ENCODE measurements at regions not wholly inside any gene's neighbourhood (a gene's known extent, or its start where the extent isn't known, plus 50 kb on each side); places are given as distances from the start of the nearest gene placed in this dataset.

DNA sequence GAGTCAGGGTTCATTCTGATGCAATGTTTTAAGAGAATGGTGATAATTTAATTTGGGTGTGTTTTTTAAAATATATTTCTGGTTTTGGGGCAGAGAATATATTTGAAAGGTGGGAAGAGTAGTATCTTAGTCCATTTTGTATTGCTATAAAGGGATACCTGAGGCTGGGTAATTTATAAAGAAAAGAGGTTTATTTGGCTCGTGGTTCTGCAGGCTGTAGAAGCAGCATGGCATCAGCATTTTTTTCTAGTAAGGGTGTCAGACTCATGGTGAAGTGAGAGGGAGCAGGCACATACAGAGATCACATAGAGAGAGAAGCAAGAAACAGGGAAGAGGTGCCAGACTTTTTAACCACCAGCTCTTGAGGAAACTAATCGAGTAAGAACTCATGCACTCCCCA lies 152.7 kb downstream of the SHOX2 start:
- TF ChIP-seq RFX5 (IDR thresholded peaks at IDR 0.05) = no peak
- TF ChIP-seq, protein P1, sequence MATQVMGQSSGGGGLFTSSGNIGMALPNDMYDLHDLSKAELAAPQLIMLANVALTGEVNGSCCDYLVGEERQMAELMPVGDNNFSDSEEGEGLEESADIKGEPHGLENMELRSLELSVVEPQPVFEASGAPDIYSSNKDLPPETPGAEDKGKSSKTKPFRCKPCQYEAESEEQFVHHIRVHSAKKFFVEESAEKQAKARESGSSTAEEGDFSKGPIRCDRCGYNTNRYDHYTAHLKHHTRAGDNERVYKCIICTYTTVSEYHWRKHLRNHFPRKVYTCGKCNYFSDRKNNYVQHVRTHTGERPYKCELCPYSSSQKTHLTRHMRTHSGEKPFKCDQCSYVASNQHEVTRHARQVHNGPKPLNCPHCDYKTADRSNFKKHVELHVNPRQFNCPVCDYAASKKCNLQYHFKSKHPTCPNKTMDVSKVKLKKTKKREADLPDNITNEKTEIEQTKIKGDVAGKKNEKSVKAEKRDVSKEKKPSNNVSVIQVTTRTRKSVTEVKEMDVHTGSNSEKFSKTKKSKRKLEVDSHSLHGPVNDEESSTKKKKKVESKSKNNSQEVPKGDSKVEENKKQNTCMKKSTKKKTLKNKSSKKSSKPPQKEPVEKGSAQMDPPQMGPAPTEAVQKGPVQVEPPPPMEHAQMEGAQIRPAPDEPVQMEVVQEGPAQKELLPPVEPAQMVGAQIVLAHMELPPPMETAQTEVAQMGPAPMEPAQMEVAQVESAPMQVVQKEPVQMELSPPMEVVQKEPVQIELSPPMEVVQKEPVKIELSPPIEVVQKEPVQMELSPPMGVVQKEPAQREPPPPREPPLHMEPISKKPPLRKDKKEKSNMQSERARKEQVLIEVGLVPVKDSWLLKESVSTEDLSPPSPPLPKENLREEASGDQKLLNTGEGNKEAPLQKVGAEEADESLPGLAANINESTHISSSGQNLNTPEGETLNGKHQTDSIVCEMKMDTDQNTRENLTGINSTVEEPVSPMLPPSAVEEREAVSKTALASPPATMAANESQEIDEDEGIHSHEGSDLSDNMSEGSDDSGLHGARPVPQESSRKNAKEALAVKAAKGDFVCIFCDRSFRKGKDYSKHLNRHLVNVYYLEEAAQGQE (IDR thresholded peaks at IDR 0.05) = no peak
- no peak for TF ChIP-seq CTCF (IDR thresholded peaks at IDR 0.05)
- TF ChIP-seq EP300 (IDR thresholded peaks at IDR 0.05) = no peak
- TF ChIP-seq POLR2A (IDR thresholded peaks at IDR 0.05; ENCODE audit: low read length) = no peak
